B cell (primary cell): ENCODE measurements at regions not wholly inside any gene's neighbourhood (a gene's known extent, or its start where the extent isn't known, plus 50 kb on each side); places are given as distances from the start of the nearest gene placed in this dataset.

Source experiments
- ATAC-seq: fragments of 200-7000 bp; cut with Tn5 transposase; one replicate; pipeline ENCODE4 v1.10.0; 2021; ENCODE audit warnings: low read depth, mild to moderate bottlenecking, moderate number of reproducible peaks, moderate library complexity
- CTCF ChIA-PET: fragments of 350-600 bp; sonication (Branson Sonifier 250); formaldehyde crosslinking; loops from one replicate; lab custom pipeline; 2021; ENCODE audit warnings: antibody characterized with exemption, inconsistent platforms; lab: Charles Lee
- POLR2A ChIA-PET: fragments of 350-600 bp; sonication (Branson Sonifier 250); formaldehyde crosslinking; loops from one replicate; lab custom pipeline; 2021; ENCODE audit warnings: antibody characterized with exemption; lab: Charles Lee
- DNase-seq: peaks from one replicate; pipeline ENCODE4 v3.0.0; 2013
- H2AFZ ChIP-seq: 2 replicates; pipeline ENCODE4 v1.6.1; 2012; ENCODE audit warnings: mild to moderate bottlenecking, low read depth, low read length; ENCODE audit not compliant: insufficient read depth, poor library complexity, severe bottlenecking
- H3K27ac ChIP-seq, 2 donors: 1 replicate in 1 of 2; 2 replicates in 1 of 2; pipeline ENCODE4 v1.5.1; 2012 to 2013; ENCODE audit warnings: low read length in 2 of 2, mild to moderate bottlenecking in 2 of 2, moderate library complexity in 1 of 2
- H3K27me3 ChIP-seq, 4 experiments: fragments of 200-600 bp in 1 of 4; sonication (generic) in 1 of 4; replicated peaks in 1 of 4; 1 replicate in 2 of 4; 2 replicates in 2 of 4; pipeline versions ENCODE4 v1.6.1 to v1.7.0; 2013 to 2016; ENCODE audit warnings: low read length in 3 of 4, mild to moderate bottlenecking in 2 of 4, mixed read lengths in 1 of 4, moderate library complexity in 1 of 4; ENCODE audit not compliant: insufficient read depth in 4 of 4, control insufficient read depth in 3 of 4; ENCODE audit errors: control extremely low read depth in 1 of 4
- H3K36me3 ChIP-seq, 2 experiments: replicated peaks in 1 of 2; 1 replicate in 1 of 2; 2 replicates in 1 of 2; pipeline versions ENCODE4 v1.6.1 to v1.7.1; 2013; ENCODE audit warnings: low read length in 1 of 2; ENCODE audit not compliant: insufficient read depth in 2 of 2, control insufficient read depth in 1 of 2; ENCODE audit errors: control extremely low read depth in 1 of 2, extremely low read depth in 1 of 2
- H3K4me1 ChIP-seq, 2 donors: fragments of 200-600 bp in 1 of 2; sonication (generic) in 1 of 2; 1 replicate in 1 of 2; 2 replicates in 1 of 2; pipeline versions ENCODE4 v1.5.1 to v1.6.1; 2013 to 2017; ENCODE audit warnings: low read length in 2 of 2; ENCODE audit not compliant: control insufficient read depth in 2 of 2, insufficient read depth in 2 of 2
- H3K4me2 ChIP-seq: replicated peaks from 2 replicates; pipeline ENCODE3; 2012; ENCODE audit warnings: mild to moderate bottlenecking, low read depth, low read length; ENCODE audit not compliant: poor library complexity, severe bottlenecking
- H3K4me3 ChIP-seq, 5 experiments: fragments of 200-600 bp in 1 of 5; sonication (generic) in 1 of 5; 1 replicate in 3 of 5; 2 replicates in 2 of 5; pipeline versions ENCODE4 v1.5.1 to v1.7.0; 2011 to 2016; ENCODE audit warnings: low read length in 4 of 5, mild to moderate bottlenecking in 4 of 5, low read depth in 2 of 5, control low read depth in 1 of 5, moderate library complexity in 1 of 5; ENCODE audit not compliant: insufficient read depth in 1 of 5; ENCODE audit errors: control extremely low read depth in 1 of 5, extremely low read depth in 1 of 5
- H3K79me2 ChIP-seq: fragments of 200-600 bp; sonication (generic); one replicate; pipeline ENCODE4 v1.6.0; 2016; ENCODE audit warnings: low read length; ENCODE audit not compliant: control insufficient read depth, insufficient read depth
- H3K9ac ChIP-seq: fragments of 200-600 bp; sonication (generic); 2 replicates; pipeline ENCODE4 v1.6.1; 2017; ENCODE audit warnings: mild to moderate bottlenecking, low read length, moderate library complexity
- H3K9me3 ChIP-seq, 3 donors: one replicate each; pipeline versions ENCODE4 v1.6.1 to v1.7.1; 2013; ENCODE audit warnings: low read length in 2 of 3; ENCODE audit not compliant: control insufficient read depth in 2 of 3, insufficient read depth in 1 of 3; ENCODE audit errors: control extremely low read depth in 1 of 3
- H4K20me1 ChIP-seq: 2 replicates; pipeline ENCODE4 v1.6.0; 2012; ENCODE audit warnings: mild to moderate bottlenecking, low read length; ENCODE audit not compliant: insufficient read depth, control insufficient read depth, poor library complexity, severe bottlenecking
- H3K27ac Mint-ChIP-seq: one replicate; pipeline ENCODE4 v1.8.0; 2021; ENCODE audit warnings: mixed read lengths
- H3K27me3 Mint-ChIP-seq: one replicate; pipeline ENCODE4 v1.8.0; 2021; ENCODE audit warnings: mixed read lengths
- H3K4me1 Mint-ChIP-seq: one replicate; pipeline ENCODE4 v1.8.0; 2021; ENCODE audit warnings: mixed read lengths
- H3K4me3 Mint-ChIP-seq: one replicate; pipeline ENCODE4 v1.8.0; 2021; ENCODE audit warnings: mixed read lengths
- H3K9me3 Mint-ChIP-seq: one replicate; pipeline ENCODE4 v1.8.0; 2022; ENCODE audit warnings: mixed read lengths; ENCODE audit not compliant: insufficient read depth
- EZH2 ChIP-seq: IDR thresholded peaks from 2 replicates; pipeline ENCODE4 v1.6.1; 2012; ENCODE audit warnings: borderline replicate concordance, low read depth, mild to moderate bottlenecking, moderate library complexity, low read length; ENCODE audit not compliant: insufficient read depth, poor library complexity, severe bottlenecking
- WGBS: methylation state at CpG from one replicate; pipeline ENCODE4 v1.1.5; 2013; ENCODE audit warnings: missing lambda C conversion rate; ENCODE audit not compliant: insufficient coverage; 5-methylcytosine and 5-hydroxymethylcytosine counted together
- intact Hi-C: fragments of 100-400 bp; cut with micrococcal nuclease; formaldehyde crosslinking; loops from one replicate; pipeline ENCODE4 v1.10.0; 2022
- TF ChIP-seq, protein P1 (sequence below): fragments of 200-600 bp; IDR thresholded peaks from one replicate; pipeline ENCODE4 v1.8.0; 2022; ENCODE audit warnings: antibody characterized with exemption, mild to moderate bottlenecking

DNA sequence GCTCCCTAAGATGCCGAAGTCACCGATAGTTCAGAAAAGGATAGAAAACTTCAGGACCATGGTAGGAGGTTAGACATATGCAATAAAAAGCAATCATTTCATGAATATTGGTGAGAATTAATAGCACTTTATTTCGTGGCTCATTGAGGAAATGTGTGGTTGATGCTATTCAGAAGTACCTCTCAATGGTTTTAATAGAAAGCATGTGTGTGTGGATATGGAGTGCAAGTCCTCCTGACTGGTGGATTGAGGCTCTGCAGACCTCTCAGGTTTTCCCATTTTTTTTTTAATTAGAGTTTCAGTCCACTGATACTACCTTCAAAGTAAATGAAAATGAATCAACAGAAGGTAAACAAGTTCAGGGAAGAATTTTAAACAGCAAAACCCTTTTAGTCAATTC lies 384.3 kb upstream of the RARB start:
- no peaks in the 10 kb centered on the region for H3K4me1 Mint-ChIP-seq
- Histone ChIP-seq H3K27ac (no peak overlapping the region), H2AFZ (no peak overlapping the region), H3K4me2 (no peak overlapping the region), H3K9ac (no peak overlapping the region), H3K79me2 (no peaks in the 10 kb centered on the region), H3K4me1 (no peaks in the 10 kb centered on the region), H3K9me3 (no peaks in the 10 kb centered on the region), H3K36me3 (no peaks in the 10 kb centered on the region), H3K27me3 (no peaks in the 10 kb centered on the region), H3K4me3 (no peak overlapping the region), H4K20me1 (no peaks in the 10 kb centered on the region)
- ATAC-seq (no peak), DNase-seq (no peak)
- no peak overlapping the region for H3K4me3 Mint-ChIP-seq
- ChIA-PET CTCF (no interaction called here), POLR2A (no interaction called here)
- 17% methylated on average over 1 of the region's 3 CpGs for WGBS
- intact Hi-C loops = no loop called here
- no peak overlapping the region for H3K27ac Mint-ChIP-seq
- no peaks in the 10 kb centered on the region for H3K27me3 Mint-ChIP-seq
- no peaks in the 10 kb centered on the region for H3K9me3 Mint-ChIP-seq
- TF ChIP-seq, protein P1, sequence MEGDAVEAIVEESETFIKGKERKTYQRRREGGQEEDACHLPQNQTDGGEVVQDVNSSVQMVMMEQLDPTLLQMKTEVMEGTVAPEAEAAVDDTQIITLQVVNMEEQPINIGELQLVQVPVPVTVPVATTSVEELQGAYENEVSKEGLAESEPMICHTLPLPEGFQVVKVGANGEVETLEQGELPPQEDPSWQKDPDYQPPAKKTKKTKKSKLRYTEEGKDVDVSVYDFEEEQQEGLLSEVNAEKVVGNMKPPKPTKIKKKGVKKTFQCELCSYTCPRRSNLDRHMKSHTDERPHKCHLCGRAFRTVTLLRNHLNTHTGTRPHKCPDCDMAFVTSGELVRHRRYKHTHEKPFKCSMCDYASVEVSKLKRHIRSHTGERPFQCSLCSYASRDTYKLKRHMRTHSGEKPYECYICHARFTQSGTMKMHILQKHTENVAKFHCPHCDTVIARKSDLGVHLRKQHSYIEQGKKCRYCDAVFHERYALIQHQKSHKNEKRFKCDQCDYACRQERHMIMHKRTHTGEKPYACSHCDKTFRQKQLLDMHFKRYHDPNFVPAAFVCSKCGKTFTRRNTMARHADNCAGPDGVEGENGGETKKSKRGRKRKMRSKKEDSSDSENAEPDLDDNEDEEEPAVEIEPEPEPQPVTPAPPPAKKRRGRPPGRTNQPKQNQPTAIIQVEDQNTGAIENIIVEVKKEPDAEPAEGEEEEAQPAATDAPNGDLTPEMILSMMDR = no peak
- TF ChIP-seq EZH2 = no peak

DNA sequence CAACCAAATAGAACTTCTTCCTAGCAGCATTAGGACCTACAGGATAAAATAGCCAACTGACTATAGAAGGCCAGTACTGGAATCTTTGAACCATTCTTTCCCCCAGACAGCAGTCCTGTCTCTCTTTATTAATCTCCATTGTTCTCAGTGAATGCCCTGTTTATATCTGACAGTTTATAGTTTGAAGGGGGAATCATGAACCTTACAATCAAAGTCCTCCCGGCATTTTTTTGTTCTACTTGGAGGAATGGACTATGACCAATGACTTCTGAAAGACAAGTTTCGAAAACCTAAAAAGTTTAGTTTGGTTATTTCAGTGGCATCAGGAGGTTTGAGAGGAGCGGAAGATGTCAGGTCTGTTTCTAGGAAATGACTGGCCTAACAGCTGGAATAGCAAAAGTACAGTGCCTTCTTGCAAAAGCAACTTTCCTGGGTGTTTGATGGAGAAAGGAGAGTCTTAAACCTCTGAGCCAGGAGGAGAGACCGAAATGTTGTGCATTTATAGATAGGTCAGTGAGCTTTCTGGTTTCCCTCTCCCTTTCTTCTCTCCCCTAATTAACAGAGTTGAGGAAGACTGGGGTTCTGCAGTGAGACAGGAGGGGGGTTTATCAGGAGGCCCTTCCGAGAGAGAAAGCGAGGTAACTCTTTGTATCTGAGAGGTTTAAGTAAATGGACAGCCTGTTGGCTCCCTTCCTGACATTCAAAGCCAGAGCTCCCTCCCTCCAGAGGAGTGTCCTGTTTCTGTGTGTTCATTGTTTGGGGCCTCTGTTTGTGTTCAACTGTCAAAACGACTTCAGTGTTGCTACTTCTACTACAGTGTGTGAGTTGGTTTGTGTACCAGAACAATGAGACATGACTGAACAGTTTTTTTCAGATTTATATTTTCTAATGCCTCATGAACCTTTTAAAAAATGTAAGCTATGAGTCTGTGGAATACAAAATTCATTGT lies 383.0 kb upstream of the RARB start:
- Histone ChIP-seq H2AFZ (no peak overlapping the region), H3K27me3 (no peaks in the 10 kb centered on the region), H3K79me2 (no peaks in the 10 kb centered on the region), H3K4me2 (no peak overlapping the region), H3K27ac (no peak overlapping the region), H3K36me3 (no peaks in the 10 kb centered on the region), H4K20me1 (no peaks in the 10 kb centered on the region), H3K4me1 (no peaks in the 10 kb centered on the region), H3K9ac (no peak overlapping the region), H3K9me3 (no peaks in the 10 kb centered on the region), H3K4me3 (no peak overlapping the region)
- ChIA-PET CTCF (interaction anchor here (1.4 kb wide), 1 partner anchor 8 kb away, joined by 5 read pairs; no protein-coding TSS in a partner anchor), POLR2A (no interaction called here)
- no peaks in the 10 kb centered on the region for H3K4me1 Mint-ChIP-seq
- TF ChIP-seq, protein P1 = no peak
- TF ChIP-seq EZH2 = no peak
- H3K9me3 Mint-ChIP-seq = no peaks in the 10 kb centered on the region
- no peak overlapping the region for H3K27ac Mint-ChIP-seq
- DNase-seq (no peak), ATAC-seq (no peak)
- H3K27me3 Mint-ChIP-seq = no peaks in the 10 kb centered on the region
- WGBS = 87% methylated on average over 3 of the region's 7 CpGs
- intact Hi-C loops = no loop called here
- H3K4me3 Mint-ChIP-seq = no peak overlapping the region
